ENCODE measurements at regions not wholly inside any gene's neighbourhood (a gene's known extent, or its start where the extent isn't known, plus 50 kb on each side); places are given as distances from the start of the nearest gene placed in this dataset.
"Not testable (repeated sequence)": the region's sequence is repeated elsewhere in the genome, so short reads cannot be mapped to it uniquely, and the experiment has no call there.

GRCh38 chr3:193927413-193928206 lies 208.3 kb upstream of the HES1 start:
- TF ChIP-seq CTCF, POLR2AphosphoS5 (IDR thresholded peaks at IDR 0.05): not testable (repeated sequence)

Measured in prostate gland (tissue), 2 donors.